HFF-Myc (cell line): ENCODE measurements at regions not wholly inside any gene's neighbourhood (a gene's known extent, or its start where the extent isn't known, plus 50 kb on each side); places are given as distances from the start of the nearest gene placed in this dataset.

ENCODE experiments used
- DNase-seq: peaks from one replicate; pipeline ENCODE4 v3.0.0-alpha.2; 2011; ENCODE audit warnings: low read depth; ENCODE audit errors: extremely low read depth
- H3K4me3 ChIP-seq: replicated peaks from 2 replicates; pipeline ENCODE4 v1.5.1; 2011; ENCODE audit warnings: low read depth, mild to moderate bottlenecking, control low read depth, low read length
- TF ChIP-seq, protein P1 (sequence below): IDR thresholded peaks from 2 replicates; pipeline ENCODE4 v1.5.1; 2012; ENCODE audit warnings: mild to moderate bottlenecking, low read depth, low read length, control low read depth; ENCODE audit errors: missing control alignments

GRCh38 chr20:11436113-11436905, 481.4 kb upstream of the BTBD3 start:
- DNase-seq = no peak
- TF ChIP-seq, protein P1, sequence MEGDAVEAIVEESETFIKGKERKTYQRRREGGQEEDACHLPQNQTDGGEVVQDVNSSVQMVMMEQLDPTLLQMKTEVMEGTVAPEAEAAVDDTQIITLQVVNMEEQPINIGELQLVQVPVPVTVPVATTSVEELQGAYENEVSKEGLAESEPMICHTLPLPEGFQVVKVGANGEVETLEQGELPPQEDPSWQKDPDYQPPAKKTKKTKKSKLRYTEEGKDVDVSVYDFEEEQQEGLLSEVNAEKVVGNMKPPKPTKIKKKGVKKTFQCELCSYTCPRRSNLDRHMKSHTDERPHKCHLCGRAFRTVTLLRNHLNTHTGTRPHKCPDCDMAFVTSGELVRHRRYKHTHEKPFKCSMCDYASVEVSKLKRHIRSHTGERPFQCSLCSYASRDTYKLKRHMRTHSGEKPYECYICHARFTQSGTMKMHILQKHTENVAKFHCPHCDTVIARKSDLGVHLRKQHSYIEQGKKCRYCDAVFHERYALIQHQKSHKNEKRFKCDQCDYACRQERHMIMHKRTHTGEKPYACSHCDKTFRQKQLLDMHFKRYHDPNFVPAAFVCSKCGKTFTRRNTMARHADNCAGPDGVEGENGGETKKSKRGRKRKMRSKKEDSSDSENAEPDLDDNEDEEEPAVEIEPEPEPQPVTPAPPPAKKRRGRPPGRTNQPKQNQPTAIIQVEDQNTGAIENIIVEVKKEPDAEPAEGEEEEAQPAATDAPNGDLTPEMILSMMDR = no peak
- no peak overlapping the region for H3K4me3 ChIP-seq

- H3K4me3 ChIP-seq = no peak overlapping the region
- TF ChIP-seq, protein P1 = no peak
- DNase-seq = no peak
These were observed 480.6 kb upstream of the BTBD3 start for GRCh38 chr20:11437090-11437489.

GRCh38 chr20:11437611-11438380, 479.9 kb upstream of the BTBD3 start:
- no peak for DNase-seq
- H3K4me3 ChIP-seq = no peak overlapping the region
- TF ChIP-seq, protein P1 = no peak

GRCh38 chr20:11438412-11438811, 479.3 kb upstream of the BTBD3 start:
- TF ChIP-seq, protein P1 = no peak
- H3K4me3 ChIP-seq = no peak overlapping the region
- no peak for DNase-seq

DNA sequence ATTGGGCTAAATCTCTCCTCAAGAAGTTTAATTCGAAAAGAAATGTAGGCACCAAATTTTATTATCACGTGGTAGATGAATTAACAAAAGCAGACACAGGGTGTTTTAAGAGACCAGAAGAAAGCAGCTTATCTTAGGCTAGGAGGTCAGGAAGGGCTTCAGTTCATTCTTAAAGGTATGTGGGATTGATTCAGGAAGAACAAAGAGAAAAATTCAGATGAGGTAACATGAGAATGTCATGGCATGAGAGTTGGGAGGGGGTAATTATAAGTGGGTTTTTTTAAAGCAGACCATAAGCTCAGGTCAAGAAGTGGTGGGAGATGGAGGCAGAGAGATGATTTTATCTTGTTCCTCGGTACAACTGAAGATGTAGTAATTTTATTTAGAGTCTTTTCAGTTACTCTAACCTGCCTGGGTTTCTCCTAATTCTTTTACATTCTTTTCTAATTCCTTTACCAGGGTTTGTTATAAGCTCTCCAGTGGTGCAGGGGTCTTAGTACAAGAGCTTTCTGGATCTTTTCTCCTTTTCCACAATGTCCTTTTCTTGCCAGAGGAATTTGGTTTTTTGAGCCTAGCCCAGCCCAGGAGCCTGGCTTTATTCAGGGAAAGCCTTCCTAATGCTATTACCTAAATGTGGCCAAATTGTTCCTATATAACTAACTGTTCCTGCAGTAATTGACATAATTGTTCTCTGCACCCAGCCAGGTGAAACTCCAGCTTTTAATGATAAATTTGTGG, 474.1 kb upstream of the BTBD3 start:
- H3K4me3 ChIP-seq = no peak overlapping the region
- DNase-seq = no peak
- TF ChIP-seq, protein P1 = no peak

GRCh38 chr20:11445161-11445560, 472.5 kb upstream of the BTBD3 start:
- TF ChIP-seq, protein P1 = no peak
- DNase-seq = no peak
- H3K4me3 ChIP-seq = no peak overlapping the region
